OCI-LY3 (cell line): ENCODE measurements at regions not wholly inside any gene's neighbourhood (a gene's known extent, or its start where the extent isn't known, plus 50 kb on each side); places are given as distances from the start of the nearest gene placed in this dataset.

Experiments
- CTCF ChIP-seq: fragments of 200-600, 300-600 bp; sonication (generic); IDR thresholded peaks from 2 replicates; pipeline ENCODE4 v1.5.1; 2014; ENCODE audit warnings: antibody characterized with exemption, low read length, low read depth
- EZH2phosphoT487 ChIP-seq: fragments of 200-600 bp; shearing (Covaris generic); IDR thresholded peaks from 2 replicates; pipeline ENCODE4 v1.6.1; 2018; ENCODE audit warnings: antibody characterized with exemption, mixed run types, low read depth

DNA sequence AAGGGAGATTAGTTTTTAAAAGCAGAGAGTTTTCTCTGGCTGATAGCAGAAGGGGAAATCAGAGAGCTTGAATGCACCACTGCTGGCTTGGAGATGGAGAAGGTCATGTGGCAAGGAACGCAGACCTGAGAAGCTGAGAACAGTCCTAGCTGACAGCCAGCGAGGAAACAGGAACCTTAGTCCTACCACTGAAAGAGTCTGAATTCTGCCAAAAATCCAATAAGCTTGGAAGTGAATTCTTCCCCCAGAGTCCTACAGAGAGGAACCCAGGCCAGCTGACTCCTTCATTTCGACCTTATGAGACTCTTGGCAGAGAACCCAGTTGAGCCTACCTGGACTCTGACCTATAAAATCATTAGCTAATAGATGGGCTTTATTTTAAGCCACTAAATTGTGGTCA, 371.9 kb upstream of the TNP1 start:
- TF ChIP-seq EZH2phosphoT487 (no peak), CTCF (no peak)
